ENCODE measurements at regions not wholly inside any gene's neighbourhood (a gene's known extent, or its start where the extent isn't known, plus 50 kb on each side); places are given as distances from the start of the nearest gene placed in this dataset.

GRCh38 chr4:122293374-122294365 lies 85.1 kb upstream of the ADAD1 start:
- WGBS (ENCODE audit: insufficient coverage), result 93% methylated on average over 11 of the region's 12 CpGs
- Histone ChIP-seq H3K27me3 (ENCODE audit: control insufficient read depth, insufficient read depth, low read length) (no peaks in the 10 kb centered on the region), H3K9me3 (replicated peaks; ENCODE audit: control insufficient read depth, low read depth, low read length) (peaks cover 3% of the 10 kb centered on the region), H3K27ac (ENCODE audit: low read length) (no peak overlapping the region), H3K4me3 (ENCODE audit: low read length) (no peak overlapping the region), H3K4me1 (ENCODE audit: control insufficient read depth, insufficient read depth, low read length) (no peaks in the 10 kb centered on the region), H3K36me3 (ENCODE audit: control insufficient read depth, insufficient read depth, low read length) (peaks cover 20% of the 10 kb centered on the region)
- no peak for DNase-seq

DNA sequence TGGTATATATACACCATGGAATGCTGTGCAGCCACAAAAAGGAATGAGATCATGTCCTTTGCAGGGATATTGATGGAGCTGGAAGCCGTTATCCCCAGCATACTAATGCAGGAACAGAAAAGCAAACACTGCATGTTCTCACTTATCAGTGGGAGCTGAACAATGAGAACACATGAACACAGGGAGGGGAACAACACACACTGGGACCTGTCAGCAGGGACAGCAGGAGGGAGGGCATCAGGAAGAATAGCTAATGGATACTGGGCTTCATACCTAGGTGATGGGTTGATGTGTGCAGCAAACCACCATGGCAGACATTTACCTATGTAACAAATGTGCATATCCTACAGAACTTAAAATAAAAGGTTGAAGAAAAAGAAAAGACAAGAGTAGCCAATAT lies 81.1 kb upstream of the ADAD1 start:
- Histone ChIP-seq H3K27ac (ENCODE audit: low read length) (no peak overlapping the region), H3K4me3 (ENCODE audit: low read length) (no peak overlapping the region), H3K9me3 (replicated peaks; ENCODE audit: control insufficient read depth, low read depth, low read length) (peaks cover 3% of the 10 kb centered on the region), H3K27me3 (ENCODE audit: control insufficient read depth, insufficient read depth, low read length) (no peaks in the 10 kb centered on the region), H3K36me3 (ENCODE audit: control insufficient read depth, insufficient read depth, low read length) (peaks cover 19% of the 10 kb centered on the region), H3K4me1 (ENCODE audit: control insufficient read depth, insufficient read depth, low read length) (no peaks in the 10 kb centered on the region)
- no CpG with 5 or more reads among the region's 1 CpG for WGBS (ENCODE audit: insufficient coverage)
- DNase-seq, result no peak

- Histone ChIP-seq H3K27me3 (ENCODE audit: control insufficient read depth, insufficient read depth, low read length) (no peaks in the 10 kb centered on the region), H3K36me3 (ENCODE audit: control insufficient read depth, insufficient read depth, low read length) (peaks cover 5% of the 10 kb centered on the region), H3K27ac (ENCODE audit: low read length) (no peak overlapping the region), H3K4me1 (ENCODE audit: control insufficient read depth, insufficient read depth, low read length) (no peaks in the 10 kb centered on the region), H3K4me3 (ENCODE audit: low read length) (no peak overlapping the region), H3K9me3 (replicated peaks; ENCODE audit: control insufficient read depth, low read depth, low read length) (peaks cover 3% of the 10 kb centered on the region)
- DNase-seq, result no peak
Observed at GRCh38 chr4:122300776-122301175, 78.0 kb upstream of the ADAD1 start.

GRCh38 chr4:122305853-122306252 lies 73.0 kb upstream of the ADAD1 start:
- H3K36me3 ChIP-seq (ENCODE audit: control insufficient read depth, insufficient read depth, low read length), result peaks cover 5% of the 10 kb centered on the region
- DNase-seq, result no peak
- WGBS (ENCODE audit: insufficient coverage), result 60% methylated on average over 1 of the region's 1 CpG
- H3K4me1 ChIP-seq (ENCODE audit: control insufficient read depth, insufficient read depth, low read length), result no peaks in the 10 kb centered on the region
- no peak overlapping the region for H3K4me3 ChIP-seq (ENCODE audit: low read length)
- no peak overlapping the region for H3K27ac ChIP-seq (ENCODE audit: low read length)
- no peaks in the 10 kb centered on the region for H3K9me3 ChIP-seq (replicated peaks; ENCODE audit: control insufficient read depth, low read depth, low read length)
- H3K27me3 ChIP-seq (ENCODE audit: control insufficient read depth, insufficient read depth, low read length), result no peaks in the 10 kb centered on the region

DNA sequence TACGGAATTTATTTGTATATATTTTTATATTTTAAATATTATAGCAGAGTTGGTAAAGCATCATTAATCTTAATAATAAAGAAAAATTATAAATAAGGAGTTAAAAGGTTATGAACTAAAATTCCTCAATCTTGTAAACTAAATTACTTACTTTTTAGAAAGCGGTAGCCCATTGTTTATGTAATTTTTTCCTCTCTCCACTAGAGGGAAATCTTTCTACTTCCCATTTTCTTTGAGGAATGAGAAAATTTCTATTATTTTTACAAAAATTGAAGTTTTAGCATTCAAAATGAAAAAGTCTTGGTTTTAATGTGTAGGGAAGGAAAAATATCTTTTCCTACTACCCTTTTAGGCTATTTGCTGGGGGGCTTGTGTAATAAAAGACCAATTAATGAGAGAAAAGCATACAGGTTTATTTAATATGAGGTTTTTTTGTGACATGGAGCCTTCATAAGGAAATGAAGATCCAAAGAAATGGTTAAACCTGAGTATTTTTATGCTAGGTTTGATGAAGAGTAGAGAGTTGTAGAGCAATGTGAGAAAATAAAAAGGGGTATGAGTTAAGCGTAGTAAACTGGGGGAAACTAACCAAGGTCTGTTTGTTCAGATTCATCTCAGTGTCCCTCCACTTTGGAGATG lies 68.7 kb upstream of the ADAD1 start:
- peaks cover 8% of the 10 kb centered on the region for H3K36me3 ChIP-seq (ENCODE audit: control insufficient read depth, insufficient read depth, low read length)

GRCh38 chr4:122313006-122313646 lies 65.7 kb upstream of the ADAD1 start:
- no CpG with 5 or more reads among the region's 1 CpG for whole genome bisulfite sequencing (ENCODE audit: insufficient coverage)
- Histone ChIP-seq H3K36me3 (ENCODE audit: control insufficient read depth, insufficient read depth, low read length) (peaks cover 11% of the 10 kb centered on the region), H3K4me1 (ENCODE audit: control insufficient read depth, insufficient read depth, low read length) (no peaks in the 10 kb centered on the region), H3K9me3 (replicated peaks; ENCODE audit: control insufficient read depth, low read depth, low read length) (no peaks in the 10 kb centered on the region), H3K27ac (ENCODE audit: low read length) (no peak overlapping the region), H3K4me3 (ENCODE audit: low read length) (no peak overlapping the region), H3K27me3 (ENCODE audit: control insufficient read depth, insufficient read depth, low read length) (no peaks in the 10 kb centered on the region)
- no peak for DNase-seq

More for the DNA sequence above, 68.7 kb upstream of the ADAD1 start:
- H3K27ac ChIP-seq (ENCODE audit: low read length), result no peak overlapping the region
- no peaks in the 10 kb centered on the region for H3K4me1 ChIP-seq (ENCODE audit: control insufficient read depth, insufficient read depth, low read length)
- H3K27me3 ChIP-seq (ENCODE audit: control insufficient read depth, insufficient read depth, low read length), result no peaks in the 10 kb centered on the region
- WGBS (ENCODE audit: insufficient coverage), result no CpG with 5 or more reads among the region's 3 CpGs
- no peak overlapping the region for H3K4me3 ChIP-seq (ENCODE audit: low read length)
- peak; percentile 17 for DNase-seq
- H3K9me3 ChIP-seq (replicated peaks; ENCODE audit: control insufficient read depth, low read depth, low read length), result no peaks in the 10 kb centered on the region

DNA sequence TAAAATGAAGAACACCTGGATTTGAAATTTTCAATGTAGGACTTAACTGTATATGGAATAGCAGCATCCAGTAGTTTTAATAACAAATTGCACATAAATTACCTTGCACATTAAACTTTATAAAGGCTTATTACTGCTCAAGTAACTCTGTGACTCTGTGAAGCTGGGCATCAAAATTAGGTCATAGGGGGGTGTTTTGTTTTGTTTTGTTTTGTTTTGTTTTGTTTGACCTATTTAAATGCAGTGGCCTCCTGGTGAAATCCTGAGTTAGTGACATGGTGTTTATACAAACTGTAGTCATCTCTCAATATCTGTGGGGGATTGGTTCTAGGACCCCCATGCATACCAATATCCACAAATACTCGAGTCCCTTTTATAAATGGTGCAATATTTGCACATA lies 51.9 kb upstream of the ADAD1 start:
- H3K27me3 ChIP-seq (ENCODE audit: control insufficient read depth, insufficient read depth, low read length), result no peaks in the 10 kb centered on the region
- no peaks in the 10 kb centered on the region for H3K4me1 ChIP-seq (ENCODE audit: control insufficient read depth, insufficient read depth, low read length)
- peaks cover 12% of the 10 kb centered on the region for H3K36me3 ChIP-seq (ENCODE audit: control insufficient read depth, insufficient read depth, low read length)
- no peak overlapping the region for H3K27ac ChIP-seq (ENCODE audit: low read length)
- no peaks in the 10 kb centered on the region for H3K9me3 ChIP-seq (replicated peaks; ENCODE audit: control insufficient read depth, low read depth, low read length)
- DNase-seq, result no peak
- WGBS (ENCODE audit: insufficient coverage), result no CpG with 5 or more reads among the region's 1 CpG
- no peak overlapping the region for H3K4me3 ChIP-seq (ENCODE audit: low read length)

GRCh38 chr4:122328893-122329292 lies 49.9 kb upstream of the ADAD1 start:
- H3K4me1 ChIP-seq (ENCODE audit: control insufficient read depth, insufficient read depth, low read length), result no peaks in the 10 kb centered on the region
- no peaks in the 10 kb centered on the region for H3K9me3 ChIP-seq (replicated peaks; ENCODE audit: control insufficient read depth, low read depth, low read length)
- no CpG with 5 or more reads among the region's 1 CpG for WGBS (ENCODE audit: insufficient coverage)
- H3K27me3 ChIP-seq (ENCODE audit: control insufficient read depth, insufficient read depth, low read length), result no peaks in the 10 kb centered on the region
- peaks cover 9% of the 10 kb centered on the region for H3K36me3 ChIP-seq (ENCODE audit: control insufficient read depth, insufficient read depth, low read length)
- no peak overlapping the region for H3K27ac ChIP-seq (ENCODE audit: low read length)
- no peak overlapping the region for H3K4me3 ChIP-seq (ENCODE audit: low read length)
- DNase-seq, result no peak

All from muscle of leg (tissue), 3 donors.